A549 (cell line): ENCODE measurements at regions not wholly inside any gene's neighbourhood (a gene's known extent, or its start where the extent isn't known, plus 50 kb on each side); places are given as distances from the start of the nearest gene placed in this dataset.

Experiments used
- ATAC-seq, 2 experiments: fragments of 200-7000 bp in 1 of 2; fragments of >200 bp in 1 of 2; cut with Nextera tagmentation in 1 of 2; cut with Tn5 transposase in 1 of 2; 3 replicates each; pipeline versions ENCODE4 v1.8.0 to v1.9.1; 2018 to 2020; ENCODE audit warnings: mild to moderate bottlenecking in 1 of 2, moderate library complexity in 1 of 2
- CTCF ChIA-PET: fragments of 300-600 bp; sonication (Branson Sonifier 250); formaldehyde crosslinking; extraction: SDS; loops from one replicate; lab custom pipeline; 2021; ENCODE audit warnings: antibody characterized with exemption, inconsistent platforms; lab: Yijun Ruan, JAX
- POLR2A ChIA-PET: fragments of 350-600 bp; formaldehyde crosslinking; extraction: SDS; loops from one replicate; lab custom pipeline; 2021; ENCODE audit warnings: antibody characterized with exemption, inconsistent platforms; lab: Yijun Ruan, JAX
- DNase-seq, 2 experiments: peaks; one replicate each; pipeline versions ENCODE4 v3.0.0 to v3.0.0-alpha.2; 2011 to 2016; ENCODE audit warnings: low read depth in 1 of 2, low spot score in 1 of 2
- FAIRE-seq: peaks from 2 replicates; lab custom pipeline; 2011; peaks lifted over from hg19 to GRCh38; lab: Jason Lieb, UNC
- H3K27ac ChIP-seq, 2 experiments: fragments of >200 bp; sonication (Bioruptor Twin); formaldehyde crosslinking; 3 replicates each; pipeline ENCODE4 v1.5.1; 2016 to 2017
- H3K4me1 ChIP-seq: fragments of >200 bp; sonication (Bioruptor Twin); formaldehyde crosslinking; 3 replicates; pipeline ENCODE4 v1.6.1; 2016
- H3K4me2 ChIP-seq: fragments of >200 bp; sonication (Bioruptor Twin); formaldehyde crosslinking; 3 replicates; pipeline ENCODE4 v1.6.1; 2016
- H3K4me3 ChIP-seq: fragments of >200 bp; sonication (Bioruptor Twin); formaldehyde crosslinking; 3 replicates; pipeline ENCODE4 v1.5.1; 2016
- H3K9me3 ChIP-seq: fragments of >200 bp; sonication (Bioruptor Twin); formaldehyde crosslinking; 3 replicates; pipeline ENCODE4 v1.6.1; 2016
- CBX8 ChIP-seq: fragments of 200-600 bp; sonication (generic); IDR thresholded peaks from 2 replicates; pipeline ENCODE4 v1.6.1; 2016
- ELK1 ChIP-seq: fragments of 150-350 bp; IDR thresholded peaks from 2 replicates; pipeline ENCODE4 v1.6.1; 2014; ENCODE audit warnings: low read depth, mild to moderate bottlenecking, low read length
- FOSB ChIP-seq: fragments of 250-450 bp; sonication (Bioruptor Pico); IDR thresholded peaks from 2 replicates; pipeline ENCODE4 v1.5.0; 2020; ENCODE audit warnings: mild to moderate bottlenecking, moderate library complexity
- FOSL2 ChIP-seq, 2 experiments: fragments of 450-650 bp in 1 of 2; fragments of >200 bp in 1 of 2; sonication (Bioruptor Twin) in 1 of 2; formaldehyde crosslinking; IDR thresholded peaks; 2 replicates each; pipeline versions ENCODE4 v1.5.0 to v1.6.1; 2016 to 2020; ENCODE audit warnings: mild to moderate bottlenecking in 1 of 2, moderate library complexity in 1 of 2
- FOXS1 ChIP-seq: fragments of 250-450 bp; sonication (Bioruptor Pico); IDR thresholded peaks from 2 replicates; pipeline ENCODE4 v1.5.0; 2020; ENCODE audit warnings: mild to moderate bottlenecking, moderate library complexity
- HOXA7 ChIP-seq: fragments of 250-450 bp; sonication (Bioruptor Pico); IDR thresholded peaks from 2 replicates; pipeline ENCODE4 v1.5.0; 2020; ENCODE audit warnings: mild to moderate bottlenecking, moderate library complexity
- JUNB ChIP-seq: fragments of >200 bp; sonication (Bioruptor Twin); formaldehyde crosslinking; IDR thresholded peaks from 2 replicates; pipeline ENCODE4 v1.6.1; 2016
- MAX ChIP-seq: IDR thresholded peaks from 2 replicates; pipeline ENCODE4 v1.6.1; 2012
- MAZ ChIP-seq: fragments of 150-350 bp; IDR thresholded peaks from 2 replicates; pipeline ENCODE4 v1.6.1; 2014; ENCODE audit warnings: antibody characterized with exemption, low read depth, low read length, borderline replicate concordance
- MYC ChIP-seq: IDR thresholded peaks from 2 replicates; pipeline ENCODE4 v1.6.1; 2012; ENCODE audit warnings: mild to moderate bottlenecking, inconsistent platforms, low read length, improper control_type of control experiment, borderline replicate concordance
- NFE2L2 ChIP-seq: fragments of 150-350 bp; conservative IDR thresholded peaks from 2 replicates; pipeline ENCODE4 v1.6.1; 2014; ENCODE audit warnings: low read length
- NPAS2 ChIP-seq: fragments of 250-450 bp; sonication (Bioruptor Pico); IDR thresholded peaks from 2 replicates; pipeline ENCODE4 v1.8.0; 2022; ENCODE audit warnings: mild to moderate bottlenecking, moderate library complexity, borderline replicate concordance
- NR3C1 ChIP-seq: fragments of >200 bp; sonication (Bioruptor Twin); formaldehyde crosslinking; IDR thresholded peaks from 3 replicates; pipeline ENCODE4 v1.6.1; 2017
- PHF8 ChIP-seq: fragments of 200-600 bp; sonication (generic); IDR thresholded peaks from 2 replicates; pipeline ENCODE4 v1.6.1; 2016; ENCODE audit warnings: low read depth, mild to moderate bottlenecking, antibody characterized with exemption, moderate library complexity, borderline replicate concordance
- POLR2AphosphoS2 ChIP-seq: conservative IDR thresholded peaks from 2 replicates; pipeline ENCODE4 v1.6.1; 2012; ENCODE audit warnings: low read length, improper control_type of control experiment, inconsistent platforms
- RNF2 ChIP-seq: fragments of 200-600 bp; sonication (generic); IDR thresholded peaks from 2 replicates; pipeline ENCODE4 v1.6.1; 2016; ENCODE audit warnings: low read depth, mild to moderate bottlenecking, antibody characterized with exemption, moderate library complexity, borderline replicate concordance
- SMC3 ChIP-seq: fragments of >200 bp; sonication (Bioruptor Twin); formaldehyde crosslinking; IDR thresholded peaks from 3 replicates; pipeline ENCODE4 v1.6.1; 2018; ENCODE audit warnings: inconsistent platforms
- ZNF302 ChIP-seq: fragments of 250-450 bp; sonication (Bioruptor Pico); IDR thresholded peaks from 2 replicates; pipeline ENCODE4 v1.9.0; 2021; ENCODE audit warnings: inconsistent platforms, mild to moderate bottlenecking, moderate library complexity
- WGBS: methylation state at CpG from one replicate; pipeline ENCODE4 v1.1.6; 2017; ENCODE audit errors: missing lambda C conversion rate; 5-methylcytosine and 5-hydroxymethylcytosine counted together
- TF ChIP-seq, protein P1 (sequence below): fragments of 250-450 bp; sonication (Bioruptor Pico); IDR thresholded peaks from 2 replicates; pipeline ENCODE4 v1.5.0; 2021; ENCODE audit warnings: mild to moderate bottlenecking, moderate library complexity, borderline replicate concordance
- TF ChIP-seq, protein P2 (sequence below): fragments of 250-450 bp; sonication (Bioruptor Pico); IDR thresholded peaks from 2 replicates; pipeline ENCODE4 v1.5.0; 2020; ENCODE audit warnings: low read depth, mild to moderate bottlenecking, moderate library complexity

DNA sequence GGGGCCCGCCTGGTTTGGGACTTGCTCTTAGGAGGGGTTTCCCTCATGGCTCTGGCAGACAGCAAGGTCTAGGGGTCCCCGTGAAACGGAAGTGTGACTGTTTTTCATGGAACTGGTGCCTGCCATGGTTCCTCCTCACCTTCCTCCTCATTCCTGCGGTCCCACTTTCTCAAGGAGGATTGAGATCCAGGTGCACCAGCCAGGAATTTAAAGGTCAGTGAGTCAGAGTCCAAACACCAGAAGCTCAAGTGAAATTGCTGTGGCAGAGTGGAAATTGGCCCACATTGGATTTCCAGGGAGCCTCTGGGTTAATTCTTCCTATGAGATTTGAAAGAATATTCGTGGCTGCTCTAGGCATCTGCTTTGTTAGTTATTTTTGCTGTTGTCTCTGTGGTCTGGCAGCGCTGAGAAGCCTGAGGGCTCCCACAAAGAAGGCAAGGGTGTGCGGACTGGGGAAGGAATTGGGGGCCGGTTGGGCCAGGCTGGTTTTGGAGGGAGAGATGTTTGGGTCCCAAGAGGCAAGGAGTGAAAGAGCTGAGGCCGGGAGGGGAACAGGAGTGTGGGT, 60.4 kb upstream of the TNFAIP8L3 start:
- Histone ChIP-seq H3K4me3 (no peak overlapping the region), H3K4me2 (no peak overlapping the region), H3K9me3 (peaks cover 2% of the 10 kb centered on the region; the same call in 1 of the 3 replicates), H3K27ac (no peak overlapping the region), H3K4me1 (no peaks in the 10 kb centered on the region)
- DNase-seq (no peak), FAIRE-seq (no peak), ATAC-seq (no peak)
- TF ChIP-seq ELK1, result no peak
- TF ChIP-seq PHF8, result no peak
- TF ChIP-seq JUNB, result no peak
- no peak for TF ChIP-seq CBX8
- TF ChIP-seq POLR2AphosphoS2, result no peak
- TF ChIP-seq RNF2, result no peak
- no peak for TF ChIP-seq NFE2L2
- TF ChIP-seq FOSB (CRISPR knock-in tag), result no peak
- no peak for TF ChIP-seq FOSL2 (IDR thresholded peaks at IDR 0.05)
- TF ChIP-seq FOSL2 (CRISPR knock-in tag; IDR thresholded peaks at IDR 0.05), result no peak
- TF ChIP-seq, protein P1, sequence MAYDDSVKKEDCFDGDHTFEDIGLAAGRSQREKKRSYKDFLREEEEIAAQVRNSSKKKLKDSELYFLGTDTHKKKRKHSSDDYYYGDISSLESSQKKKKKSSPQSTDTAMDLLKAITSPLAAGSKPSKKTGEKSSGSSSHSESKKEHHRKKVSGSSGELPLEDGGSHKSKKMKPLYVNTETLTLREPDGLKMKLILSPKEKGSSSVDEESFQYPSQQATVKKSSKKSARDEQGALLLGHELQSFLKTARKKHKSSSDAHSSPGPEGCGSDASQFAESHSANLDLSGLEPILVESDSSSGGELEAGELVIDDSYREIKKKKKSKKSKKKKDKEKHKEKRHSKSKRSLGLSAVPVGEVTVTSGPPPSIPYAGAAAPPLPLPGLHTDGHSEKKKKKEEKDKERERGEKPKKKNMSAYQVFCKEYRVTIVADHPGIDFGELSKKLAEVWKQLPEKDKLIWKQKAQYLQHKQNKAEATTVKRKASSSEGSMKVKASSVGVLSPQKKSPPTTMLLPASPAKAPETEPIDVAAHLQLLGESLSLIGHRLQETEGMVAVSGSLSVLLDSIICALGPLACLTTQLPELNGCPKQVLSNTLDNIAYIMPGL (CRISPR knock-in tag), result no peak
- no peak for TF ChIP-seq MYC
- TF ChIP-seq, protein P2, sequence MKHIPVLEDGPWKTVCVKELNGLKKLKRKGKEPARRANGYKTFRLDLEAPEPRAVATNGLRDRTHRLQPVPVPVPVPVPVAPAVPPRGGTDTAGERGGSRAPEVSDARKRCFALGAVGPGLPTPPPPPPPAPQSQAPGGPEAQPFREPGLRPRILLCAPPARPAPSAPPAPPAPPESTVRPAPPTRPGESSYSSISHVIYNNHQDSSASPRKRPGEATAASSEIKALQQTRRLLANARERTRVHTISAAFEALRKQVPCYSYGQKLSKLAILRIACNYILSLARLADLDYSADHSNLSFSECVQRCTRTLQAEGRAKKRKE (CRISPR knock-in tag), result no peak
- no peak for TF ChIP-seq NR3C1
- no peak for TF ChIP-seq ZNF302 (CRISPR knock-in tag)
- TF ChIP-seq NPAS2 (CRISPR knock-in tag), result no peak
- TF ChIP-seq MAZ, result no peak
- no peak for TF ChIP-seq HOXA7 (CRISPR knock-in tag)
- TF ChIP-seq MAX, result no peak
- TF ChIP-seq SMC3, result no peak
- TF ChIP-seq FOXS1 (CRISPR knock-in tag), result no peak
- ChIA-PET POLR2A (no interaction called here), CTCF (interaction anchor here (1.4 to 7.1 kb wide), 5 partner anchors 7 to 247 kb away, joined by 3 to 94 read pairs (median 6); no protein-coding TSS in a partner anchor)
- 40% methylated on average over 9 of the region's 9 CpGs for WGBS
